Activated naive CD8-positive, alpha-beta T cell treated with anti-CD3 and anti-CD28 coated beads, Interleukin-2, amount 50 U/mL, for 24 hours (primary cell): ENCODE measurements at regions not wholly inside any gene's neighbourhood (a gene's known extent, or its start where the extent isn't known, plus 50 kb on each side); places are given as distances from the start of the nearest gene placed in this dataset.
"Not testable (repeated sequence)": the region's sequence is repeated elsewhere in the genome, so short reads cannot be mapped to it uniquely, and the experiment has no call there.

Experiments
- ATAC-seq: fragments of 150-1000 bp; cut with Tn5 transposase; one replicate; pipeline ENCODE4 v1.10.0; 2021
- DNase-seq: peaks from one replicate; pipeline ENCODE4 v3.0.0; 2021
- H3K27ac Mint-ChIP-seq: one replicate; pipeline ENCODE4 v1.8.0; 2021; ENCODE audit warnings: mild to moderate bottlenecking, mixed read lengths
- H3K27me3 Mint-ChIP-seq: one replicate; pipeline ENCODE4 v1.8.0; 2021; ENCODE audit warnings: mixed read lengths
- H3K36me3 Mint-ChIP-seq: one replicate; pipeline ENCODE4 v1.8.0; 2021; ENCODE audit warnings: low read depth, mixed read lengths
- H3K4me1 Mint-ChIP-seq: one replicate; pipeline ENCODE4 v1.8.0; 2021; ENCODE audit warnings: mixed read lengths
- H3K4me3 Mint-ChIP-seq: one replicate; pipeline ENCODE4 v1.8.0; 2021; ENCODE audit warnings: mild to moderate bottlenecking, moderate library complexity, mixed read lengths
- H3K9me3 Mint-ChIP-seq: one replicate; pipeline ENCODE4 v1.8.0; 2021; ENCODE audit warnings: mixed read lengths

- no peak for DNase-seq
- no peak overlapping the region for H3K4me3 Mint-ChIP-seq
- no peak for ATAC-seq
- no peaks in the 10 kb centered on the region for H3K4me1 Mint-ChIP-seq
- no peaks in the 10 kb centered on the region for H3K9me3 Mint-ChIP-seq
- no peak overlapping the region for H3K27ac Mint-ChIP-seq
- H3K36me3 Mint-ChIP-seq, result no peaks in the 10 kb centered on the region
- H3K27me3 Mint-ChIP-seq, result peaks cover 2% of the 10 kb centered on the region
Observed at GRCh38 chr5:83001796-83002381, 75.3 kb downstream of the TMEM167A start.

GRCh38 chr5:83000922-83001321 lies 76.3 kb downstream of the TMEM167A start:
- Mint-ChIP-seq H3K4me3 (no peak overlapping the region), H3K36me3 (no peaks in the 10 kb centered on the region), H3K9me3 (no peaks in the 10 kb centered on the region), H3K27me3 (no peaks in the 10 kb centered on the region), H3K27ac (no peak overlapping the region), H3K4me1 (no peaks in the 10 kb centered on the region)
- no peak for DNase-seq
- ATAC-seq, result no peak

DNA sequence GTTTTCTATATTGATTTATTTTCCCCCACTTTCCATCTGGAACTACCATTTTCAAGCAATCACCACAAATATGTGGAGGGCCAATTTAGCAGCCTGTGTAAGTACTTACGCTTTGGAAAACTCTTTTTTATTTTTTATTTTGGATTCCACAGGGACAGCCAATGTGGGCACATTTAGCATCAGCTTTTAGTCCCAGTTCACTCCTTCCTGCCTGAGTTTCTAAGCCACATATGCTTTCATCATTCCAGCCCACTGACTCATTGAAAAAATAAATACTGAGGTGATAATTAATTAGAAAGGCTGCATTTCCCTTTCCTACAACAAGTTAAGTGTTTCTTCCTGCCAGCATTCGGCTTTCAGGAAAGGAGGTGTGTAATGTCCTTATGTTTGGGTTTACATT lies 76.8 kb downstream of the TMEM167A start:
- Mint-ChIP-seq H3K4me1 (no peaks in the 10 kb centered on the region), H3K4me3 (no peak overlapping the region), H3K36me3 (no peaks in the 10 kb centered on the region), H3K27ac (no peak overlapping the region), H3K9me3 (no peaks in the 10 kb centered on the region), H3K27me3 (no peaks in the 10 kb centered on the region)
- DNase-seq (no peak), ATAC-seq (no peak)

- H3K36me3 Mint-ChIP-seq, result no peaks in the 10 kb centered on the region
- DNase-seq, result no peak
- H3K9me3 Mint-ChIP-seq, result no peaks in the 10 kb centered on the region
- H3K4me1 Mint-ChIP-seq, result no peaks in the 10 kb centered on the region
- H3K4me3 Mint-ChIP-seq, result no peak overlapping the region
- H3K27ac Mint-ChIP-seq, result no peak overlapping the region
- H3K27me3 Mint-ChIP-seq, result no peaks in the 10 kb centered on the region
- no peak for ATAC-seq
Observed at GRCh38 chr5:82993416-82993815, 83.8 kb downstream of the TMEM167A start.

- H3K4me1 Mint-ChIP-seq, result no peaks in the 10 kb centered on the region
- no peak overlapping the region for H3K27ac Mint-ChIP-seq
- DNase-seq, result no peak
- ATAC-seq, result no peak
- no peaks in the 10 kb centered on the region for H3K36me3 Mint-ChIP-seq
- H3K9me3 Mint-ChIP-seq, result no peaks in the 10 kb centered on the region
- no peak overlapping the region for H3K4me3 Mint-ChIP-seq
- no peaks in the 10 kb centered on the region for H3K27me3 Mint-ChIP-seq
Observed at GRCh38 chr5:82992646-82993045, 84.5 kb downstream of the TMEM167A start.

- ATAC-seq (no peak), DNase-seq (no peak)
Observed at GRCh38 chr5:82991678-82992323, 85.4 kb downstream of the TMEM167A start.

GRCh38 chr5:82991059-82991458 lies 86.1 kb downstream of the TMEM167A start:
- Mint-ChIP-seq H3K4me3 (no peak overlapping the region), H3K36me3 (no peaks in the 10 kb centered on the region), H3K9me3 (no peaks in the 10 kb centered on the region), H3K4me1 (no peaks in the 10 kb centered on the region), H3K27me3 (no peaks in the 10 kb centered on the region), H3K27ac (no peak overlapping the region)
- DNase-seq (no peak), ATAC-seq (no peak)

More at GRCh38 chr5:82991678-82992323, 85.4 kb downstream of the TMEM167A start:
- no peaks in the 10 kb centered on the region for H3K9me3 Mint-ChIP-seq
- no peak overlapping the region for H3K4me3 Mint-ChIP-seq
- H3K36me3 Mint-ChIP-seq, result no peaks in the 10 kb centered on the region
- H3K27ac Mint-ChIP-seq, result no peak overlapping the region
- H3K4me1 Mint-ChIP-seq, result no peaks in the 10 kb centered on the region
- H3K27me3 Mint-ChIP-seq, result no peaks in the 10 kb centered on the region

DNA sequence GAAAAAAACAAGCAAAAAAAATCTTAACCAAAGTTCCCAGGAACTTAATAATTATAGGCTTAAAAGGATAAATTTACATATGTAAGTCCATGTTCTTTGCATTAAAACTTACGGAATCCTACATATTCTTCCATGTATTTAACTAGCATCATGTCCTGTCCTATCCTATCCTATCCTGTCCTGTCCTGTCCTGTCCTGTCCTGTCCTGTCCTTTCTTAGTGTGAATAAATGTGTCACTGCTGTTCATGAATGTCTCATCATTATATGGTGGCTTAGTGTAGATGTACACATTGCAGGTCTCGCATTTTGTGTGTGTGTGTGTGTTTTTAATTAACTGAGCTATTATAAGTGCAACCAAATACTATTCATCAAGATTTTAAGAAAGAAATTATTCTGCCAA lies 90.0 kb downstream of the TMEM167A start:
- H3K4me3 Mint-ChIP-seq, result no peak overlapping the region
- ATAC-seq, result no peak
- no peak overlapping the region for H3K27ac Mint-ChIP-seq
- no peaks in the 10 kb centered on the region for H3K36me3 Mint-ChIP-seq
- no peak for DNase-seq
- no peaks in the 10 kb centered on the region for H3K4me1 Mint-ChIP-seq
- H3K27me3 Mint-ChIP-seq, result no peaks in the 10 kb centered on the region
- no peaks in the 10 kb centered on the region for H3K9me3 Mint-ChIP-seq

GRCh38 chr5:82986404-82986803 lies 90.8 kb downstream of the TMEM167A start:
- Mint-ChIP-seq H3K36me3 (no peaks in the 10 kb centered on the region), H3K27ac (no peak overlapping the region), H3K27me3 (no peaks in the 10 kb centered on the region), H3K9me3 (no peaks in the 10 kb centered on the region), H3K4me1 (no peaks in the 10 kb centered on the region), H3K4me3 (no peak overlapping the region)
- DNase-seq, result no peak
- ATAC-seq, result no peak

DNA sequence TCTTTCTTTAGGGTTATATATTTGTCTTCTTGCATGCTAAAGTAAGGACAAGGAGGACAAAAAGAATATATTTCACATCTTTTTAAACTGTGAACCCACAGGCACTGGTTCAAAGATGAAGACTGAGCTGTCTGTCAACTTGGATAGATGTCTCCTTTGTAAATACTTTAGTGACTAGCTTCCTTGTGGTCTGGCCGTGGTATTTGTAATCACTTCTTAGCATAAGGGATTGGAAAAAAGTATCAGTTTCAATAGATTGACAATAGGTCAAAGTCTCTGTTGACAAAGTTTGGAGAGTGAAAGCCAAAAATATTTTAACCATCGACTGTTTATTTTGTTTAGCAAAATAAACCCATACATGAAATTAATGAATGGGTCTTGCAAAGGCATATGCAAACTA lies 91.4 kb downstream of the TMEM167A start:
- DNase-seq (no peak), ATAC-seq (no peak)
- no peaks in the 10 kb centered on the region for H3K27me3 Mint-ChIP-seq

GRCh38 chr5:82984786-82985735 lies 92.1 kb downstream of the TMEM167A start:
- Mint-ChIP-seq H3K27ac (no peak overlapping the region), H3K4me3 (no peak overlapping the region), H3K36me3 (no peaks in the 10 kb centered on the region), H3K9me3 (no peaks in the 10 kb centered on the region), H3K27me3 (no peaks in the 10 kb centered on the region), H3K4me1 (no peaks in the 10 kb centered on the region)
- DNase-seq (no peak), ATAC-seq (no peak)

More for the DNA sequence above, 91.4 kb downstream of the TMEM167A start:
- no peak overlapping the region for H3K27ac Mint-ChIP-seq
- no peaks in the 10 kb centered on the region for H3K4me1 Mint-ChIP-seq
- no peaks in the 10 kb centered on the region for H3K36me3 Mint-ChIP-seq
- H3K4me3 Mint-ChIP-seq, result no peak overlapping the region
- H3K9me3 Mint-ChIP-seq, result no peaks in the 10 kb centered on the region

- Mint-ChIP-seq H3K36me3 (no peaks in the 10 kb centered on the region), H3K4me3 (no peak overlapping the region), H3K4me1 (no peaks in the 10 kb centered on the region), H3K9me3 (no peaks in the 10 kb centered on the region), H3K27ac (no peak overlapping the region), H3K27me3 (no peaks in the 10 kb centered on the region)
- DNase-seq, result no peak
- ATAC-seq, result no peak
Observed at GRCh38 chr5:82982846-82983245, 94.3 kb downstream of the TMEM167A start.

- Mint-ChIP-seq H3K36me3 (peaks cover 11% of the 10 kb centered on the region), H3K9me3 (peaks cover 27% of the 10 kb centered on the region)
- not testable (repeated sequence) for H3K27me3 Mint-ChIP-seq, ATAC-seq, H3K4me3 Mint-ChIP-seq, DNase-seq, H3K4me1 Mint-ChIP-seq, H3K27ac Mint-ChIP-seq
Observed at GRCh38 chr5:82976887-82977286, 100.3 kb downstream of the TMEM167A start.

DNA sequence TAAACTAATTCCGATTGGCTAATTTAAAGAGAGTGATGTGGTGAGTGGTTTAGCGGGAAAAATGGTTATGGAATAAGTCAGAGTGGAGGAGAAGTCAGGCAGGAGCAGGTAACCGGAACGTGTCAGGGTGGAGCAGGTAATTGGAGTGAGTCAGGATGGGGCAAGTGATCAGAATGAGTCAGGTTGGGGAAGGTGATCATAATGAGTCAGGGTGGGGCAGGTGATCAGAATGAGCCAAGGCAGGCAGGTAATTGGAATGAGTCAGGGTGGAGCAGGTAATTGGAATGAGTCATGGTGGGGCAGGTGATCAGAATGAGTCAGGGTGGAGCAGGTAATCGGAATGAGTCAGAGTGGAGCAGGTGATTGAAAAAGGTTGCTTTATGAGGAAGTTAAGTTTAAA lies 101.4 kb downstream of the TMEM167A start:
- ATAC-seq (no peak), DNase-seq (no peak)
- H3K36me3 Mint-ChIP-seq, result peaks cover 11% of the 10 kb centered on the region
- no peaks in the 10 kb centered on the region for H3K4me1 Mint-ChIP-seq
- H3K27me3 Mint-ChIP-seq, result peaks cover 2% of the 10 kb centered on the region
- peaks cover 27% of the 10 kb centered on the region for H3K9me3 Mint-ChIP-seq
- H3K4me3 Mint-ChIP-seq, result no peak overlapping the region
- H3K27ac Mint-ChIP-seq, result no peak overlapping the region

GRCh38 chr5:82975396-82975795 lies 101.8 kb downstream of the TMEM167A start:
- peaks cover 11% of the 10 kb centered on the region for H3K36me3 Mint-ChIP-seq
- peaks cover 2% of the 10 kb centered on the region for H3K27me3 Mint-ChIP-seq
- DNase-seq, result no peak
- H3K27ac Mint-ChIP-seq, result no peak overlapping the region
- no peak overlapping the region for H3K4me3 Mint-ChIP-seq
- ATAC-seq, result no peak
- H3K4me1 Mint-ChIP-seq, result no peaks in the 10 kb centered on the region
- peaks cover 27% of the 10 kb centered on the region for H3K9me3 Mint-ChIP-seq
